ENCODE measurements at regions not wholly inside any gene's neighbourhood (a gene's known extent, or its start where the extent isn't known, plus 50 kb on each side); places are given as distances from the start of the nearest gene placed in this dataset.
"Not testable (repeated sequence)": the region's sequence is repeated elsewhere in the genome, so short reads cannot be mapped to it uniquely, and the experiment has no call there.

- TF ChIP-seq ELF4 (CRISPR knock-in tag; IDR thresholded peaks at IDR 0.05; ENCODE audit: low read depth); NR2C2 (CRISPR knock-in tag; IDR thresholded peaks at IDR 0.05); CTCF (IDR thresholded peaks at IDR 0.05); CREM (CRISPR knock-in tag; IDR thresholded peaks at IDR 0.05); ATF3 (CRISPR knock-in tag; conservative IDR thresholded peaks at IDR 0.05); ESRRA (CRISPR knock-in tag; IDR thresholded peaks at IDR 0.05; ENCODE audit: borderline replicate concordance); NR3C1 (CRISPR knock-in tag; conservative IDR thresholded peaks at IDR 0.05; ENCODE audit: low read depth); ZNF425 (CRISPR knock-in tag; conservative IDR thresholded peaks at IDR 0.05); USF2 (CRISPR knock-in tag; IDR thresholded peaks at IDR 0.05): not testable (repeated sequence)
Measured at GRCh38 chr10:90034862-90035261, 333.5 kb downstream of the KIF20B start.

Measured in WTC11 (cell line).